HCT116 (cell line): ENCODE measurements at regions not wholly inside any gene's neighbourhood (a gene's known extent, or its start where the extent isn't known, plus 50 kb on each side); places are given as distances from the start of the nearest gene placed in this dataset.
"Not testable (repeated sequence)": the region's sequence is repeated elsewhere in the genome, so short reads cannot be mapped to it uniquely, and the experiment has no call there.

ENCODE experiments used
- ATAC-seq: fragments of 200-7000 bp; cut with Tn5 transposase; 2 replicates; pipeline ENCODE4 v1.9.1; 2020; ENCODE audit warnings: mild to moderate bottlenecking, moderate library complexity
- BruUV-seq: library from RNA; stranded (reverse); fragments of 400-500 nt; replicated peaks from 2 replicates; lab custom pipeline; 2021; lab: Mats Ljungman, UMichigan
- CTCF ChIA-PET: fragments of 300-600 bp; sonication (Branson Sonifier 250); formaldehyde crosslinking; loops from one replicate; lab custom pipeline; 2021; ENCODE audit warnings: antibody characterized with exemption; lab: Charles Lee
- POLR2A ChIA-PET: fragments of 300-600, 350-600 bp; sonication (Branson Sonifier 250); formaldehyde crosslinking; loops from one replicate; lab custom pipeline; 2021; ENCODE audit warnings: antibody characterized with exemption; lab: Charles Lee
- RAD21 ChIA-PET, 2 experiments: fragments of 300-600 bp; sonication (Branson Sonifier 250); formaldehyde crosslinking; loops; one replicate each; lab custom pipeline; 2023; ENCODE audit warnings: low total read pairs in 2 of 2; ENCODE audit not compliant: uncharacterized antibody in 2 of 2, unreplicated experiment in 2 of 2, low non-redundant PET in 1 of 2; lab: Charles Lee
- DNase-seq: peaks from one replicate; pipeline ENCODE4 v3.0.0-alpha.2; 2010; ENCODE audit warnings: low read depth, low spot score
- H2AFZ ChIP-seq: fragments of 200-600 bp; shearing (Covaris generic), sonication (generic); 2 replicates; pipeline ENCODE4 v1.6.1; 2017; ENCODE audit warnings: low read depth, mixed run types, mixed read lengths, antibody characterized with exemption, low read length; ENCODE audit not compliant: poor library complexity, severe bottlenecking
- H3K27ac ChIP-seq: 2 replicates; pipeline ENCODE4 v1.5.1; 2012; ENCODE audit warnings: low read depth, low read length
- H3K27me3 ChIP-seq: fragments of 200-600 bp; sonication (generic); 2 replicates; pipeline ENCODE4 v1.6.1; 2016; ENCODE audit warnings: mixed run types, low read length, mixed read lengths; ENCODE audit not compliant: insufficient read depth
- H3K36me3 ChIP-seq, 2 experiments: fragments of 200-500 bp in 1 of 2; fragments of 200-600 bp in 1 of 2; sonication (Bioruptor generic) in 1 of 2; sonication (generic) in 1 of 2; 2 replicates each; pipeline versions ENCODE4 v1.5.1 to v1.6.1; 2014 to 2016; ENCODE audit warnings: low read length in 2 of 2, inconsistent platforms in 1 of 2, mixed read lengths in 1 of 2, mixed run types in 1 of 2; ENCODE audit not compliant: insufficient read depth in 2 of 2, control insufficient read depth in 1 of 2
- H3K4me1 ChIP-seq, 2 experiments: fragments of 200-600 bp in 1 of 2; sonication (generic) in 1 of 2; 2 replicates each; pipeline versions ENCODE4 v1.5.1 to v1.6.1; 2012 to 2017; ENCODE audit warnings: low read length in 2 of 2, inconsistent platforms in 1 of 2, mild to moderate bottlenecking in 1 of 2, mixed read lengths in 1 of 2, mixed run types in 1 of 2, moderate library complexity in 1 of 2; ENCODE audit not compliant: insufficient read depth in 2 of 2, control insufficient read depth in 1 of 2
- H3K4me2 ChIP-seq: fragments of 200-600 bp; sonication (generic); 2 replicates; pipeline ENCODE4 v1.6.1; 2017; ENCODE audit warnings: mixed run types, low read length, mixed read lengths
- H3K4me3 ChIP-seq, 2 experiments: fragments of 200-600 bp in 1 of 2; sonication (generic) in 1 of 2; replicated peaks in 1 of 2; 2 replicates each; pipeline ENCODE4 v1.5.1; 2011 to 2016; ENCODE audit warnings: low read length in 2 of 2, control low read depth in 1 of 2, low read depth in 1 of 2, mild to moderate bottlenecking in 1 of 2, mixed read lengths in 1 of 2, mixed run types in 1 of 2
- H3K79me2 ChIP-seq: fragments of 200-600 bp; sonication (generic); 2 replicates; pipeline ENCODE4 v1.6.1; 2017; ENCODE audit warnings: mild to moderate bottlenecking, mixed run types, low read length, moderate library complexity, mixed read lengths; ENCODE audit not compliant: insufficient read depth
- H3K9ac ChIP-seq: fragments of 200-600 bp; sonication (generic); 2 replicates; pipeline ENCODE4 v1.6.1; 2016; ENCODE audit warnings: low read length, mixed read lengths
- H3K9me2 ChIP-seq: fragments of 200-600 bp; sonication (generic), shearing (Covaris generic); 2 replicates; pipeline ENCODE4 v1.6.1; 2017; ENCODE audit warnings: mixed run types, mild to moderate bottlenecking, moderate library complexity; ENCODE audit not compliant: insufficient read depth
- H3K9me3 ChIP-seq, 2 experiments: fragments of 200-500 bp in 1 of 2; fragments of 200-600 bp in 1 of 2; sonication (Bioruptor generic) in 1 of 2; sonication (generic) in 1 of 2; 2 replicates each; pipeline ENCODE4 v1.6.1; 2014 to 2017; ENCODE audit warnings: low read length in 2 of 2, mixed read lengths in 2 of 2, inconsistent platforms in 1 of 2, low read depth in 1 of 2, mild to moderate bottlenecking in 1 of 2, mixed run types in 1 of 2, moderate library complexity in 1 of 2; ENCODE audit not compliant: control insufficient read depth in 1 of 2, insufficient read depth in 1 of 2
- H4K20me1 ChIP-seq: fragments of 200-600 bp; sonication (generic), shearing (Covaris generic); 2 replicates; pipeline ENCODE4 v1.6.1; 2017; ENCODE audit warnings: mixed run types, mild to moderate bottlenecking, moderate library complexity; ENCODE audit not compliant: insufficient read depth
- CBX3 ChIP-seq: IDR thresholded peaks from 2 replicates; pipeline ENCODE4 v1.6.1; 2012; ENCODE audit warnings: low read depth
- ELF1 ChIP-seq: IDR thresholded peaks from 2 replicates; pipeline ENCODE4 v1.6.1; 2012; ENCODE audit warnings: low read depth, borderline replicate concordance
- FOSL1 ChIP-seq: IDR thresholded peaks from 2 replicates; pipeline ENCODE4 v1.6.1; 2012; ENCODE audit warnings: low read depth
- SIN3A ChIP-seq: IDR thresholded peaks from 2 replicates; pipeline ENCODE4 v1.6.1; 2012; ENCODE audit warnings: low read depth
- ZNF274 ChIP-seq: fragments of 200-500 bp; sonication (Bioruptor generic); IDR thresholded peaks from 2 replicates; pipeline ENCODE4 v1.6.1; 2014; ENCODE audit warnings: mild to moderate bottlenecking, low read depth, low read length, inconsistent platforms
- intact Hi-C: fragments of 100-400 bp; cut with micrococcal nuclease; formaldehyde crosslinking; loops from 2 replicates; pipeline ENCODE4 v1.10.0; 2022
- TF ChIP-seq, protein P1 (sequence below): IDR thresholded peaks from 2 replicates; pipeline ENCODE4 v1.6.1; 2012
- TF ChIP-seq, protein P2 (sequence below): IDR thresholded peaks from 2 replicates; pipeline ENCODE4 v1.6.1; 2012; ENCODE audit warnings: low read depth
- TF ChIP-seq, protein P3 (sequence below), 3 experiments: fragments of 200-600 bp in 1 of 3; sonication (generic) in 1 of 3; IDR thresholded peaks in 2 of 3; conservative IDR thresholded peaks in 1 of 3; 2 replicates each; pipeline ENCODE4 v1.5.1; 2012 to 2017; ENCODE audit warnings: low read depth in 2 of 3, low read length in 2 of 3, antibody characterized with exemption in 1 of 3, borderline replicate concordance in 1 of 3, control low read depth in 1 of 3, mild to moderate bottlenecking in 1 of 3, mixed read lengths in 1 of 3, mixed run types in 1 of 3, moderate library complexity in 1 of 3; ENCODE audit not compliant: insufficient read depth in 1 of 3

DNA sequence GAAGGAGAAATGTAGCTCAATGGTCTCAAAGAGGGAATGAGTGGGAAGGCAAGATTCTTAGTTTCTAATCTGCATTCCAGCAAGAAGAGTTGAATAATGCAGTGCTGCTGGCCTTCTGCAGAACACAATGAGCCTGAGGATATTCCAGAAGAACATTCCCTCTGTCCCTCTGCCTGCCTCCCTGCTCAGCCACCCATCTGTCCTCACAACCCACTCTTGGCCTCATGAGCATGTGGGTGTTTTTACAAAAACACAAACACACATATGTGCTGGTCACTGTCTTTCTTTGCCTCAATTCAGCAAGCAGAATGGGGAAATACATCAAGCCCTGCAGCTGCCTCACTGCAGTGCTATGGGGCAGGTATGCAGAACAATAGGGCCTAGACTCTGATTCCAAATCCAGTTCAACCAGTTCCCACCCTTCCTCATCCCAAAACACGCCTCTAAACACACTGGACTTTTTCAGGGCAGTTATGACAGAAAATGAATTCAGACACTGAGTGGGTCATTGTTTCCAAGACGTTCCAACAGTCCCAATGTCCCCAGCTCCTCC, 109.8 kb upstream of the CCT8L2 start:
- CTCF ChIA-PET, H3K79me2 ChIP-seq, H3K27me3 ChIP-seq, H3K9me2 ChIP-seq, H2AFZ ChIP-seq, DNase-seq, H3K4me1 ChIP-seq, H4K20me1 ChIP-seq, POLR2A ChIA-PET, ATAC-seq, H3K36me3 ChIP-seq, H3K9me3 ChIP-seq, H3K4me3 ChIP-seq, RAD21 ChIA-PET, BruUV-seq, H3K4me2 ChIP-seq, H3K9ac ChIP-seq, intact Hi-C loops, H3K27ac ChIP-seq: not testable (repeated sequence)

DNA sequence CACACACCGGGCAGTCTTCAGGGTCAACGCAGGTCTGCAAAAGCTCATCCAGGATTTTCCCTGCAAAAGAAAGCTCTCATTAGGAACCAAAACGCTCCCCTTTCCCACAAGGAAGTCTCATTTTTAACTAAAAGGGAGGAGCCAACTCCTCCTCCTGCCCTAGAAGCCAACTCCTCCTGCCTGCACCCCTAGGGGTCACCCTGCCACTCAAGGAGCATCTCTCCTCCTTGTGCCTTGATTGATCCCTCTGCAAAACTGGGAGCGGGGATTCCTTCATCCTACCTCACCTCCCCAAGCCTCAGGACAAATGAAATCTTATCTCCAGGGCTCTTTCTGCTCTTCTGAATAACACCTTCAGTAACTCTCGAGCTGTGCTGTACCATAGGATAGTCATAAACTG, 107.8 kb upstream of the CCT8L2 start:
- H3K9ac ChIP-seq, POLR2A ChIA-PET, BruUV-seq, RAD21 ChIA-PET, H2AFZ ChIP-seq, H3K27me3 ChIP-seq, H3K4me2 ChIP-seq, H3K79me2 ChIP-seq, H3K4me1 ChIP-seq, H3K36me3 ChIP-seq, H3K9me2 ChIP-seq, DNase-seq, intact Hi-C loops, H3K4me3 ChIP-seq, H3K27ac ChIP-seq, H4K20me1 ChIP-seq, H3K9me3 ChIP-seq, ATAC-seq, CTCF ChIA-PET: not testable (repeated sequence)

DNA sequence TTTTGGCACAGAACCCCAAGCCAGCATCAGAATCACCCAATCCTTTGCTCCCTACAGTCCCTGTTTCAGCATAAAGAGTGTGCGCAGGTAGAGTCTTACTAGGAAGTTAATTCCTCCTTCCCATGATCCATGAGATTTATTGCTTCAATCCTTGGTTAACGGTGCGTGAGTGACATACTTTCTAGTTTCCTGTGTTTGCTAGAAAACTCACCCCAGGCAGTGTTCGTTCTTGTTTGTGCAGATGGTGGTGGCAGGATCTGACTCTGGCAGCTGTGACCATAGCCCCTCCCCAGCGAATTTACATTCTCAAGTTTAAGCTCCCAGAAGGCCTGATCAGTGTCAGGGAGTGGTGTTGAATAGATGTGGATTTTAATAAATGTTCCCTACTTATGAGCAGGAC, 106.7 kb upstream of the CCT8L2 start:
- H3K4me3 ChIP-seq = no peak overlapping the region
- DNase-seq (no peak), ATAC-seq (no peak)
- ChIA-PET POLR2A (no interaction called here), CTCF (no interaction called here), RAD21 (no interaction called here)
- no peaks in the 10 kb centered on the region for H4K20me1 ChIP-seq
- H3K4me1 ChIP-seq = no peaks in the 10 kb centered on the region
- H3K27ac ChIP-seq = no peak overlapping the region
- H3K27me3 ChIP-seq = no peaks in the 10 kb centered on the region
- no peaks in the 10 kb centered on the region for H3K9me2 ChIP-seq
- H3K36me3 ChIP-seq = no peaks in the 10 kb centered on the region
- intact Hi-C loops = no loop called here
- H3K4me2 ChIP-seq = no peak overlapping the region
- no peaks in the 10 kb centered on the region for H3K9me3 ChIP-seq
- BruUV-seq = no TSS peak
- H3K9ac ChIP-seq = no peak overlapping the region
- no peaks in the 10 kb centered on the region for H3K79me2 ChIP-seq
- H2AFZ ChIP-seq = no peak overlapping the region
- no peak for TF ChIP-seq CBX3
- no peak for TF ChIP-seq ZNF274
- TF ChIP-seq, protein P1, sequence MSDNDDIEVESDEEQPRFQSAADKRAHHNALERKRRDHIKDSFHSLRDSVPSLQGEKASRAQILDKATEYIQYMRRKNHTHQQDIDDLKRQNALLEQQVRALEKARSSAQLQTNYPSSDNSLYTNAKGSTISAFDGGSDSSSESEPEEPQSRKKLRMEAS = no peak
- no peak for TF ChIP-seq FOSL1
- TF ChIP-seq, protein P2, sequence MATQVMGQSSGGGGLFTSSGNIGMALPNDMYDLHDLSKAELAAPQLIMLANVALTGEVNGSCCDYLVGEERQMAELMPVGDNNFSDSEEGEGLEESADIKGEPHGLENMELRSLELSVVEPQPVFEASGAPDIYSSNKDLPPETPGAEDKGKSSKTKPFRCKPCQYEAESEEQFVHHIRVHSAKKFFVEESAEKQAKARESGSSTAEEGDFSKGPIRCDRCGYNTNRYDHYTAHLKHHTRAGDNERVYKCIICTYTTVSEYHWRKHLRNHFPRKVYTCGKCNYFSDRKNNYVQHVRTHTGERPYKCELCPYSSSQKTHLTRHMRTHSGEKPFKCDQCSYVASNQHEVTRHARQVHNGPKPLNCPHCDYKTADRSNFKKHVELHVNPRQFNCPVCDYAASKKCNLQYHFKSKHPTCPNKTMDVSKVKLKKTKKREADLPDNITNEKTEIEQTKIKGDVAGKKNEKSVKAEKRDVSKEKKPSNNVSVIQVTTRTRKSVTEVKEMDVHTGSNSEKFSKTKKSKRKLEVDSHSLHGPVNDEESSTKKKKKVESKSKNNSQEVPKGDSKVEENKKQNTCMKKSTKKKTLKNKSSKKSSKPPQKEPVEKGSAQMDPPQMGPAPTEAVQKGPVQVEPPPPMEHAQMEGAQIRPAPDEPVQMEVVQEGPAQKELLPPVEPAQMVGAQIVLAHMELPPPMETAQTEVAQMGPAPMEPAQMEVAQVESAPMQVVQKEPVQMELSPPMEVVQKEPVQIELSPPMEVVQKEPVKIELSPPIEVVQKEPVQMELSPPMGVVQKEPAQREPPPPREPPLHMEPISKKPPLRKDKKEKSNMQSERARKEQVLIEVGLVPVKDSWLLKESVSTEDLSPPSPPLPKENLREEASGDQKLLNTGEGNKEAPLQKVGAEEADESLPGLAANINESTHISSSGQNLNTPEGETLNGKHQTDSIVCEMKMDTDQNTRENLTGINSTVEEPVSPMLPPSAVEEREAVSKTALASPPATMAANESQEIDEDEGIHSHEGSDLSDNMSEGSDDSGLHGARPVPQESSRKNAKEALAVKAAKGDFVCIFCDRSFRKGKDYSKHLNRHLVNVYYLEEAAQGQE = no peak
- TF ChIP-seq, protein P3, sequence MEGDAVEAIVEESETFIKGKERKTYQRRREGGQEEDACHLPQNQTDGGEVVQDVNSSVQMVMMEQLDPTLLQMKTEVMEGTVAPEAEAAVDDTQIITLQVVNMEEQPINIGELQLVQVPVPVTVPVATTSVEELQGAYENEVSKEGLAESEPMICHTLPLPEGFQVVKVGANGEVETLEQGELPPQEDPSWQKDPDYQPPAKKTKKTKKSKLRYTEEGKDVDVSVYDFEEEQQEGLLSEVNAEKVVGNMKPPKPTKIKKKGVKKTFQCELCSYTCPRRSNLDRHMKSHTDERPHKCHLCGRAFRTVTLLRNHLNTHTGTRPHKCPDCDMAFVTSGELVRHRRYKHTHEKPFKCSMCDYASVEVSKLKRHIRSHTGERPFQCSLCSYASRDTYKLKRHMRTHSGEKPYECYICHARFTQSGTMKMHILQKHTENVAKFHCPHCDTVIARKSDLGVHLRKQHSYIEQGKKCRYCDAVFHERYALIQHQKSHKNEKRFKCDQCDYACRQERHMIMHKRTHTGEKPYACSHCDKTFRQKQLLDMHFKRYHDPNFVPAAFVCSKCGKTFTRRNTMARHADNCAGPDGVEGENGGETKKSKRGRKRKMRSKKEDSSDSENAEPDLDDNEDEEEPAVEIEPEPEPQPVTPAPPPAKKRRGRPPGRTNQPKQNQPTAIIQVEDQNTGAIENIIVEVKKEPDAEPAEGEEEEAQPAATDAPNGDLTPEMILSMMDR (IDR thresholded peaks at IDR 0.05 in 2 of 3, conservative IDR thresholded peaks at IDR 0.05 in 1 of 3; ENCODE audit: borderline replicate concordance in 1 of 3, insufficient read depth in 1 of 3, low read depth in 2 of 3, low read length in 2 of 3) = no peak
- no peak for TF ChIP-seq SIN3A
- no peak for TF ChIP-seq ELF1
